Spleen (tissue), 11 donors: ENCODE measurements at regions not wholly inside any gene's neighbourhood (a gene's known extent, or its start where the extent isn't known, plus 50 kb on each side); places are given as distances from the start of the nearest gene placed in this dataset.

Source experiments
- DNase-seq: peaks from one replicate; pipeline ENCODE4 v3.0.0-alpha.2; 2020
- H3K27ac ChIP-seq, 8 donors: fragments of 200-600 bp; sonication (generic) in 7 of 8; 1 replicate in 4 of 8; 2 replicates in 4 of 8; pipeline versions ENCODE4 v1.5.0 to v1.8.0; 2016 to 2021; ENCODE audit warnings: inconsistent platforms in 4 of 8, mild to moderate bottlenecking in 4 of 8, moderate library complexity in 1 of 8
- H3K27me3 ChIP-seq, 7 donors: fragments of 200-600 bp; sonication (generic) in 6 of 7; replicated peaks in 1 of 7; 1 replicate in 4 of 7; 2 replicates in 3 of 7; pipeline versions ENCODE4 v1.5.0 to v1.8.0; 2016 to 2021; ENCODE audit warnings: inconsistent platforms in 3 of 7, mild to moderate bottlenecking in 1 of 7
- H3K36me3 ChIP-seq, 6 donors: fragments of 200-600 bp; sonication (generic) in 5 of 6; 1 replicate in 4 of 6; 2 replicates in 2 of 6; pipeline versions ENCODE4 v1.5.0 to v1.8.0; 2016 to 2021; ENCODE audit warnings: inconsistent platforms in 2 of 6
- H3K4me1 ChIP-seq, 6 donors: fragments of 200-600 bp; sonication (generic) in 5 of 6; 1 replicate in 3 of 6; 2 replicates in 3 of 6; pipeline versions ENCODE4 v1.5.0 to v1.8.0; 2016 to 2021; ENCODE audit warnings: inconsistent platforms in 3 of 6
- H3K4me3 ChIP-seq, 8 donors: fragments of 200-600 bp; sonication (generic) in 7 of 8; 1 replicate in 4 of 8; 2 replicates in 4 of 8; pipeline versions ENCODE4 v1.5.0 to v1.8.0; 2016 to 2021; ENCODE audit warnings: inconsistent platforms in 4 of 8, mild to moderate bottlenecking in 4 of 8, moderate library complexity in 2 of 8
- H3K9me3 ChIP-seq, 8 donors: fragments of 200-600 bp; sonication (generic) in 7 of 8; 1 replicate in 4 of 8; 2 replicates in 4 of 8; pipeline versions ENCODE4 v1.5.0 to v1.8.0; 2016 to 2021; ENCODE audit warnings: inconsistent platforms in 4 of 8
- CTCF ChIP-seq, 11 experiments: fragments of 200-600 bp in 7 of 11; fragments of 450-650 bp in 4 of 11; sonication (generic) in 4 of 11; IDR thresholded peaks in 8 of 11; conservative IDR thresholded peaks in 3 of 11; 1 replicate in 7 of 11; 2 replicates in 4 of 11; pipeline versions ENCODE4 v1.4.0 to v1.8.0; 2016 to 2021; ENCODE audit warnings: antibody characterized with exemption in 11 of 11, inconsistent platforms in 4 of 11, mild to moderate bottlenecking in 1 of 11
- POLR2A ChIP-seq, 3 donors: fragments of 450-650 bp; IDR thresholded peaks; one replicate each; pipeline ENCODE4 v1.5.1; 2017; ENCODE audit warnings: antibody characterized with exemption in 3 of 3, mild to moderate bottlenecking in 1 of 3
- POLR2AphosphoS5 ChIP-seq, 3 donors: sonication (generic); formaldehyde crosslinking; IDR thresholded peaks; one replicate each; pipeline ENCODE4 v1.5.1; 2017; ENCODE audit warnings: antibody characterized with exemption in 3 of 3
- WGBS, 5 donors: extraction: QIAGEN DNeasy Blood & Tissue Kit in 3 of 5; methylation state at CpG; one replicate each; pipeline versions ENCODE4 v1.1.5 to v1.1.7; 2013 to 2018; 5-methylcytosine and 5-hydroxymethylcytosine counted together
- intact Hi-C: fragments of 100-400 bp; cut with DNase I; formaldehyde crosslinking; loops from one replicate; pipeline ENCODE4 v1.15.0; 2023; ENCODE audit warnings: low total_unique reads
- donor health status: healthy with polysubstance abuse.
- donor health status: DM: no; HTN: no; CAD: no; lungs with moderate emphysema.
- donor health status: DM: no; HTN: no; CAD: no.
- donor health status: Bipolar disorder and iron deficiency.
- donor health status: healthy.
- donor health status: DM: no; HTN: no; CAD: no.
- donor health status: DM: yes; HTN: yes; CAD: no.

GRCh38 chr3:7874116-7874515, 627.5 kb upstream of the LMCD1 start:
- Histone ChIP-seq H3K4me3 (no peak overlapping the region), H3K9me3 (no peaks in the 10 kb centered on the region), H3K4me1 (peaks cover 0 to 10% (median 4%) of the 10 kb centered on the region in 6 donors), H3K27ac (no peak overlapping the region), H3K36me3 (no peaks in the 10 kb centered on the region), H3K27me3 (no peaks in the 10 kb centered on the region)
- 87 to 94% (median 91%) methylated on average over 1 of the region's 1 CpG for WGBS, 5 donors
- intact Hi-C loops = no loop called here
- no peak for DNase-seq
- TF ChIP-seq CTCF (IDR thresholded peaks at IDR 0.05 in 8 of 11, conservative IDR thresholded peaks at IDR 0.05 in 3 of 11) (no peak), POLR2A (IDR thresholded peaks at IDR 0.05) (no peak)

GRCh38 chr3:7875925-7876324, 625.7 kb upstream of the LMCD1 start:
- Histone ChIP-seq H3K9me3 (peaks cover 0 to 5% (median 0%) of the 10 kb centered on the region in 8 donors), H3K36me3 (no peaks in the 10 kb centered on the region), H3K27ac (no peak overlapping the region), H3K4me1 (peaks cover 0 to 10% (median 4%) of the 10 kb centered on the region in 6 donors), H3K27me3 (no peaks in the 10 kb centered on the region), H3K4me3 (no peak overlapping the region)
- intact Hi-C loops = no loop called here
- DNase-seq = no peak
- TF ChIP-seq CTCF (IDR thresholded peaks at IDR 0.05 in 8 of 11, conservative IDR thresholded peaks at IDR 0.05 in 3 of 11) = no peak
- no peak for TF ChIP-seq POLR2A (IDR thresholded peaks at IDR 0.05)
- no peak for TF ChIP-seq POLR2AphosphoS5 (IDR thresholded peaks at IDR 0.05)

GRCh38 chr3:7876741-7877297, 624.8 kb upstream of the LMCD1 start:
- WGBS, 5 donors = 3 to 17% (median 10%) methylated on average over 3 of the region's 3 CpGs
- no peak for DNase-seq

GRCh38 chr3:7877312-7877711, 624.3 kb upstream of the LMCD1 start:
- TF ChIP-seq POLR2A (IDR thresholded peaks at IDR 0.05) (no peak), POLR2AphosphoS5 (IDR thresholded peaks at IDR 0.05) (no peak)
- H3K27me3 ChIP-seq = no peaks in the 10 kb centered on the region
- peaks cover 0 to 10% (median 4%) of the 10 kb centered on the region in 6 donors for H3K4me1 ChIP-seq
- H3K27ac ChIP-seq = peak overlapping the region in 1 of 8 donors; percentile 9
- intact Hi-C loops = no loop called here
- no peak for DNase-seq
- H3K4me3 ChIP-seq = no peak overlapping the region
- H3K36me3 ChIP-seq = no peaks in the 10 kb centered on the region
- H3K9me3 ChIP-seq = peaks cover 0 to 5% (median 0%) of the 10 kb centered on the region in 8 donors
- WGBS, 5 donors = 48 to 68% (median 55%) methylated on average over 5 of the region's 5 CpGs

More at GRCh38 chr3:7876741-7877297, 624.8 kb upstream of the LMCD1 start:
- H3K27ac ChIP-seq = peak overlapping the region in 1 of 8 donors; percentile 9
- H3K4me1 ChIP-seq = peaks cover 0 to 10% (median 4%) of the 10 kb centered on the region in 6 donors
- intact Hi-C loops = no loop called here
- H3K27me3 ChIP-seq = no peaks in the 10 kb centered on the region
- no peak overlapping the region for H3K4me3 ChIP-seq
- H3K9me3 ChIP-seq = peaks cover 0 to 5% (median 0%) of the 10 kb centered on the region in 8 donors
- no peaks in the 10 kb centered on the region for H3K36me3 ChIP-seq
- TF ChIP-seq CTCF (IDR thresholded peaks at IDR 0.05 in 8 of 11, conservative IDR thresholded peaks at IDR 0.05 in 3 of 11) (no peak), POLR2AphosphoS5 (IDR thresholded peaks at IDR 0.05) (no peak), POLR2A (IDR thresholded peaks at IDR 0.05) (no peak)
